ENCODE measurements at regions not wholly inside any gene's neighbourhood (a gene's known extent, or its start where the extent isn't known, plus 50 kb on each side); places are given as distances from the start of the nearest gene placed in this dataset.

DNA sequence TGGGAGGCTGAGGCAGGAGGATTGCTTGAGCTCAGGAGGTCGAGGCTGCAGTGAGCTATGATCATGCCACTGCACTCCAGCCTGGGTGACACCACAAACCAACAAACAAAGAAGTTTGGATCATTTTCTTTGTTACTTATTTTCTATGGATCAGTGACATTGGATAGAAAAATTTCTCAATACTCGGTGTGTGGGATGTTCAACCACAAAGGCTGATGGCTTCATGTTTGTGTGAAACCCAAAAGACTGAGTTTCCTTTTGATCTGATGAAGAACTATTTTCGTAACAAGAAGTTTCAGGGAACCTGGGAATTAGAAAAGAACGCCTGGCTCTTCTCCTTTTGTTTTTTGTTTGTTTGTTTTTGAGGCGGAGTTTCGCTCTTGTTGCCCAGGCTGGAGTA lies 104.0 kb downstream of the HOXA1 start:
- TF ChIP-seq TCF12 (IDR thresholded peaks at IDR 0.05) (no peak), POLR2AphosphoS5 (IDR thresholded peaks at IDR 0.05; ENCODE audit: low read depth, low read length) (no peak), CHD2 (IDR thresholded peaks at IDR 0.05; ENCODE audit: low read length, partially characterized antibody) (no peak), NRF1 (IDR thresholded peaks at IDR 0.05; ENCODE audit: low read depth, low read length) (no peak)
- TF ChIP-seq, protein P1, sequence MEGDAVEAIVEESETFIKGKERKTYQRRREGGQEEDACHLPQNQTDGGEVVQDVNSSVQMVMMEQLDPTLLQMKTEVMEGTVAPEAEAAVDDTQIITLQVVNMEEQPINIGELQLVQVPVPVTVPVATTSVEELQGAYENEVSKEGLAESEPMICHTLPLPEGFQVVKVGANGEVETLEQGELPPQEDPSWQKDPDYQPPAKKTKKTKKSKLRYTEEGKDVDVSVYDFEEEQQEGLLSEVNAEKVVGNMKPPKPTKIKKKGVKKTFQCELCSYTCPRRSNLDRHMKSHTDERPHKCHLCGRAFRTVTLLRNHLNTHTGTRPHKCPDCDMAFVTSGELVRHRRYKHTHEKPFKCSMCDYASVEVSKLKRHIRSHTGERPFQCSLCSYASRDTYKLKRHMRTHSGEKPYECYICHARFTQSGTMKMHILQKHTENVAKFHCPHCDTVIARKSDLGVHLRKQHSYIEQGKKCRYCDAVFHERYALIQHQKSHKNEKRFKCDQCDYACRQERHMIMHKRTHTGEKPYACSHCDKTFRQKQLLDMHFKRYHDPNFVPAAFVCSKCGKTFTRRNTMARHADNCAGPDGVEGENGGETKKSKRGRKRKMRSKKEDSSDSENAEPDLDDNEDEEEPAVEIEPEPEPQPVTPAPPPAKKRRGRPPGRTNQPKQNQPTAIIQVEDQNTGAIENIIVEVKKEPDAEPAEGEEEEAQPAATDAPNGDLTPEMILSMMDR (IDR thresholded peaks at IDR 0.05) = no peak
- TF ChIP-seq, protein P2, sequence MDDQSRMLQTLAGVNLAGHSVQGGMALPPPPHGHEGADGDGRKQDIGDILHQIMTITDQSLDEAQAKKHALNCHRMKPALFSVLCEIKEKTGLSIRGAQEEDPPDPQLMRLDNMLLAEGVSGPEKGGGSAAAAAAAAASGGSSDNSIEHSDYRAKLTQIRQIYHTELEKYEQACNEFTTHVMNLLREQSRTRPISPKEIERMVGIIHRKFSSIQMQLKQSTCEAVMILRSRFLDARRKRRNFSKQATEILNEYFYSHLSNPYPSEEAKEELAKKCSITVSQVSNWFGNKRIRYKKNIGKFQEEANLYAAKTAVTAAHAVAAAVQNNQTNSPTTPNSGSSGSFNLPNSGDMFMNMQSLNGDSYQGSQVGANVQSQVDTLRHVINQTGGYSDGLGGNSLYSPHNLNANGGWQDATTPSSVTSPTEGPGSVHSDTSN (IDR thresholded peaks at IDR 0.05) = no peak
